RWPE1 (cell line): ENCODE measurements at regions not wholly inside any gene's neighbourhood (a gene's known extent, or its start where the extent isn't known, plus 50 kb on each side); places are given as distances from the start of the nearest gene placed in this dataset.
A peak's percentile ranks its signal among the peaks of the same experiment; 100 is the strongest.

ENCODE experiments used
- CTCF ChIA-PET: fragments of 350-600 bp; sonication (Branson Sonifier 250); formaldehyde crosslinking; extraction: SDS; loops from one replicate; lab custom pipeline; 2021; lab: Yijun Ruan, JAX
- POLR2A ChIA-PET: fragments of 400-600 bp; formaldehyde crosslinking; extraction: SDS; loops from one replicate; lab custom pipeline; 2020; ENCODE audit warnings: antibody characterized with exemption; ENCODE audit not compliant: low non-redundant PET; lab: Yijun Ruan, JAX
- DNase-seq: peaks from one replicate; pipeline ENCODE4 v3.0.0; 2012; ENCODE audit warnings: low spot score
- H3K27ac ChIP-seq: fragments of 450-650 bp; 2 replicates; pipeline ENCODE4 v1.5.1; 2017
- TF ChIP-seq, protein P1 (sequence below): fragments of 450-650 bp; conservative IDR thresholded peaks from 2 replicates; pipeline ENCODE4 v1.5.1; 2017; ENCODE audit warnings: low read depth, mild to moderate bottlenecking

DNA sequence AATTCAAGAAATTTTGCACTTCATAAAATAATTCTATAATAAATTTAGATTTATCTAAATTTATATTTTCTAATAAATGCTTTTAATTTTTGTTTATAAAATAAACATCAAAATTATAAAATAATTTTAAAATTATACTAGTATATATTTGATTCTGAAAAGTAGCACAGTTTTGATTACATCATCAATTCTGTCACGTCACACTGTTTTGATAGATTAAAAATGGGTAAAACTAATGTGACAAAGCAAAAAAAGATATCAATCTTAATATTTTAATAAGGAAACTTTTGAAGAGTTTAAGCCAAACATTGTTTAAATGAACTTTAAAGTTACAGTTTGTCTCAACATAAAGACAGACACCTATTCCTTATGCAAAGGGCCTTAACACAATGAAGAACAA is 1001.8 kb downstream of the KCNT2 start:
- POLR2A ChIA-PET: no interaction called here
- H3K27ac ChIP-seq: no peak overlapping the region
- CTCF ChIA-PET: no interaction called here
- TF ChIP-seq, protein P1, sequence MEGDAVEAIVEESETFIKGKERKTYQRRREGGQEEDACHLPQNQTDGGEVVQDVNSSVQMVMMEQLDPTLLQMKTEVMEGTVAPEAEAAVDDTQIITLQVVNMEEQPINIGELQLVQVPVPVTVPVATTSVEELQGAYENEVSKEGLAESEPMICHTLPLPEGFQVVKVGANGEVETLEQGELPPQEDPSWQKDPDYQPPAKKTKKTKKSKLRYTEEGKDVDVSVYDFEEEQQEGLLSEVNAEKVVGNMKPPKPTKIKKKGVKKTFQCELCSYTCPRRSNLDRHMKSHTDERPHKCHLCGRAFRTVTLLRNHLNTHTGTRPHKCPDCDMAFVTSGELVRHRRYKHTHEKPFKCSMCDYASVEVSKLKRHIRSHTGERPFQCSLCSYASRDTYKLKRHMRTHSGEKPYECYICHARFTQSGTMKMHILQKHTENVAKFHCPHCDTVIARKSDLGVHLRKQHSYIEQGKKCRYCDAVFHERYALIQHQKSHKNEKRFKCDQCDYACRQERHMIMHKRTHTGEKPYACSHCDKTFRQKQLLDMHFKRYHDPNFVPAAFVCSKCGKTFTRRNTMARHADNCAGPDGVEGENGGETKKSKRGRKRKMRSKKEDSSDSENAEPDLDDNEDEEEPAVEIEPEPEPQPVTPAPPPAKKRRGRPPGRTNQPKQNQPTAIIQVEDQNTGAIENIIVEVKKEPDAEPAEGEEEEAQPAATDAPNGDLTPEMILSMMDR: no peak
- no peak for DNase-seq

DNA sequence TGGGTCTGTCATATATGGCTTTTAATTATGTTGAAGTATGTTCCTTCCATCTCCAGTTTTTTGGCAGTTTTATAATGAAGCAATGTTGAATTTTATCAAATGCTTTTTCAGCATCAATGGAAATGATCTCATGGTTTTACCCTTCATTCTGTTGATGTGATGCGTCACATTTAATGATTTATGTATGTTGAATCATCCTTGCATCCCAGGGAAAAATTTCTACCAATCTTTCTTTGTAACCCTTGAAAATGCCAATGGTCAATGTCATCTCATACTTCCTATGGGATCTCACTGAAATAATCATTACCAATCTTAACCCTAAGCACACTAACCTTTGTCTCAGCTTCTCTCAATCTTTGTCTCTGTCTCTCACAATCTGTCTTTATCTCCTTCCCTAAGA is 1004.0 kb downstream of the KCNT2 start:
- ChIA-PET POLR2A (no interaction called here), CTCF (interaction anchor here (0.6 kb wide), 1 partner anchor 152 kb away, joined by 7 read pairs; no protein-coding TSS in a partner anchor)
- DNase-seq: peak; percentile 69

DNA sequence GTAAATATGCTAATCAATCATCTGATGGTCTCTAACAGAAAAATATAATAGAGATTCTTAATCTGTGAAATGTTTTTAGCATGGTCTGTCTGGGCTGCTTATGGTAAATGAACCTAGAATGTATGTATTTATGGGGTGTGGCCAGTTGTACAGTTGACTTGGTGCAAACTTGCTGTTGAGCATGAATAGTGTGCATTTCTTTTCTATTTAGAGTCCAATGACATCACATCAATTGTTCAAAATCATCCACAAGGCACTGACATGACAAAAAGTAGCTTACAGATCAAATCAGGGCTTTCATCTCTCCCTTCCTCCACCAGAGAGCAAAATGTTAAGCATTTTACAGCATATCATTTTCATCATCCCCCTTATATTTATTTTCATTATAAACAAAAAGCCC is 1010.3 kb downstream of the KCNT2 start:
- ChIA-PET POLR2A (no interaction called here), CTCF (interaction anchor here (0.6 to 1.0 kb wide), 7 partner anchors 15 to 925 kb away, joined by 3 to 6 read pairs (median 3); no protein-coding TSS in a partner anchor)
- H3K27ac ChIP-seq: no peak overlapping the region
- TF ChIP-seq, protein P1: no peak
- DNase-seq: no peak

More for the DNA sequence above, 1004.0 kb downstream of the KCNT2 start:
- no peak overlapping the region for H3K27ac ChIP-seq
- TF ChIP-seq, protein P1: no peak

DNA sequence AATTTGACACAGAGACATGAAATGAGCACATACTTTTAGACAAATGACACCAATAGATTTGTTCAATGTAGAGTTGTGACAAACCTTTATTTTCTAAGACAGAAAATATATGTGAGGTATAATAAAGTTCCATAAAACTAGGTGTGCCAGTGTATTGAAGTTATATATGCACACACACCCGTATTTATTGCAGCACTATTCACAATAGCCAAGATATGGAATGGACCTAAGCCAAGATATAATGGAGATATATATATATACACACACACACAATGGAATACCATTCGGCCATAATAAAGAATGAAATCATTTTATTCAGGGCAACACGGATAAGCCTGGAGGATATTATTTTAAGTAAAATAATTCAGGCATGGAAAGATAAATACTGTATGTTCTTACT is 1013.5 kb downstream of the KCNT2 start:
- TF ChIP-seq, protein P1: no peak
- H3K27ac ChIP-seq: no peak overlapping the region
- CTCF ChIA-PET: interaction anchor here (0.7 to 1.3 kb wide), 3 partner anchors 13 to 172 kb away, joined by 3 to 6 read pairs (median 4); no protein-coding TSS in a partner anchor
- POLR2A ChIA-PET: no interaction called here
- no peak for DNase-seq

DNA sequence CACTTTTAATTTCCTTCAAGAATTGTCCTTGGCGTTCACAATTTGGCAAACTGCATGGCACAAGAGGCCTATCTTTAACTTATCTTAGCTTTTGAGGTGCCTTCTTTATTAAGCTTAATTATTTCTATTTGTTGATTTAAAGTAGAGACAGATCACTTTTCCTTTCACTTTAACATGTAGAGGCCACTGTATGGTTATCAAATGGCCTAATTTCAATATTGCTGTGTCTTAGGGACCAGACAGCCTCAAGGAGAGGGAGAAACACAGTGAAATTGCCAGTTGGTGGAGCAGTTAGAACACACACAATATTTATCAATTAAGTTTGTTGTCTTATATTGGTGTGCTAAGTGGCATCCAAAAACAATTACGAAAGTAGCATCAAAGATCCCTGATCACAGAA is 1013.9 kb downstream of the KCNT2 start:
- POLR2A ChIA-PET: no interaction called here
- TF ChIP-seq, protein P1: no peak

DNA sequence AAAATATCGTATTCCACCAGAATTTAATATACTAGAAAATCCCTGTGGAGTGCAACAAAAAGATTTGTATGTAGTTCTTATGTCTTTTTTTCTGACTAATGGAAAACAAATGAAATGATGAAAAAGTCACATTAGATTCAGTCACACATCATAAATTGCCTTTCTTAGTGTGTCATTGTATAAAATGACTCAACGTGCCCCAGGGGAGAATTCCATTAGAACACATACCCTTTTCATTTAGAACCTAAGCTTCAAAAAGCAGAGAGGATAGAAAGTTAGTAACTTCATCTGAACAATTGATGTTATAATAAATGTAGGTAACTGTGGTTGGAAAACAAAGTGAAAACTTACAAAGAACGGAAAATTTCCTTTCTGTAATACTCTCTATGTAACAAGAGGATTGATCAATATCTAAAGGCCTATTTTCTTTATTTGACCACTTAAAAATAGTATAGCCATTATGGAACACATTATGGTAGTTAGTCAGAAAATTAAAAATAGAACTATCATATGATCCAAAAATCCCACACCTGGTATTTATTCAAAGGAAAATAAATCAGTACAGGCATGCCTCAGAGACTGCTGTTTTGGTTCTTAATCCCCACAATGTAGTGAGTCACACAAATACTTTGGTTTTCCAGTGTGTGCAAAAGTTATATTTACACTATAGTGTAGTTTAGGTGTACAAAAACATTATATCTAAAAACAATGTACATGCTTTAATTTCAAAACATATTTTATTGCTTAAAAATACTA is 1016.1 kb downstream of the KCNT2 start:
- DNase-seq: peak; percentile 74
- CTCF ChIA-PET: interaction anchor here (0.7 kb wide), 2 partner anchors 294 to 556 kb away, joined by 3 to 4 read pairs; no protein-coding TSS in a partner anchor
- POLR2A ChIA-PET: no interaction called here
- no peak overlapping the region for H3K27ac ChIP-seq
- TF ChIP-seq, protein P1: no peak

More for the DNA sequence above, 1013.9 kb downstream of the KCNT2 start:
- H3K27ac ChIP-seq: no peak overlapping the region
- CTCF ChIA-PET: interaction anchor here (0.8 to 1.3 kb wide), 2 partner anchors 13 to 172 kb away, joined by 3 to 6 read pairs; no protein-coding TSS in a partner anchor
- DNase-seq: no peak
